A673 (cell line): ENCODE measurements at regions not wholly inside any gene's neighbourhood (a gene's known extent, or its start where the extent isn't known, plus 50 kb on each side); places are given as distances from the start of the nearest gene placed in this dataset.

ENCODE experiments used
- BruUV-seq: library from RNA; stranded (reverse); fragments of 400-500 nt; replicated peaks from 2 replicates; lab custom pipeline; 2021; lab: Mats Ljungman, UMichigan
- CTCF ChIA-PET: fragments of 300-600 bp; sonication (Branson Sonifier 250); formaldehyde crosslinking; loops from one replicate; lab custom pipeline; 2022; ENCODE audit warnings: antibody characterized with exemption; lab: Charles Lee
- POLR2A ChIA-PET: fragments of 300-600 bp; sonication (Branson Sonifier 250); formaldehyde crosslinking; loops from one replicate; lab custom pipeline; 2022; ENCODE audit warnings: antibody characterized with exemption; ENCODE audit not compliant: low non-redundant PET; lab: Charles Lee
- DNase-seq: peaks from one replicate; pipeline ENCODE4 v3.0.0-alpha.2; 2015; ENCODE audit warnings: low spot score
- H3K27ac ChIP-seq: fragments of 200-600 bp; sonication (generic); 2 replicates; pipeline ENCODE4 v1.5.1; 2016; ENCODE audit warnings: mixed run types, low read depth, mild to moderate bottlenecking, mixed read lengths, antibody characterized with exemption, low read length; ENCODE audit not compliant: poor library complexity, severe bottlenecking
- H3K27me3 ChIP-seq: fragments of 200-600 bp; sonication (generic); replicated peaks from 2 replicates; pipeline ENCODE4 v1.6.1; 2017; ENCODE audit warnings: mixed run types, low read depth, mild to moderate bottlenecking, mixed read lengths, antibody characterized with exemption, low read length; ENCODE audit not compliant: insufficient read depth, poor library complexity
- H3K36me3 ChIP-seq: fragments of 200-600 bp; sonication (generic); 2 replicates; pipeline ENCODE4 v1.6.1; 2016; ENCODE audit warnings: mixed run types, mild to moderate bottlenecking, mixed read lengths, antibody characterized with exemption, low read length; ENCODE audit not compliant: insufficient read depth, poor library complexity, severe bottlenecking
- H3K4me1 ChIP-seq: fragments of 200-600 bp; sonication (generic); 2 replicates; pipeline ENCODE4 v1.6.1; 2017; ENCODE audit warnings: mixed run types, mild to moderate bottlenecking, mixed read lengths, antibody characterized with exemption, low read length; ENCODE audit not compliant: insufficient read depth, poor library complexity, severe bottlenecking
- H3K4me3 ChIP-seq: fragments of 200-600 bp; sonication (generic); 2 replicates; pipeline ENCODE4 v1.5.1; 2016; ENCODE audit warnings: low read depth, mixed run types, mild to moderate bottlenecking, mixed read lengths, low read length; ENCODE audit not compliant: poor library complexity, severe bottlenecking
- H3K9me3 ChIP-seq: fragments of 200-600 bp; sonication (generic); 2 replicates; pipeline ENCODE4 v1.6.1; 2016; ENCODE audit warnings: mixed run types, low read depth, mild to moderate bottlenecking, mixed read lengths, antibody characterized with exemption, low read length; ENCODE audit not compliant: poor library complexity, severe bottlenecking
- CTCF ChIP-seq: fragments of 300-800, 200-600 bp; sonication (generic); conservative IDR thresholded peaks from 2 replicates; pipeline ENCODE4 v1.5.1; 2017; ENCODE audit warnings: low read depth, mild to moderate bottlenecking, antibody characterized with exemption, low read length, moderate library complexity, mixed read lengths
- EZH2 ChIP-seq: fragments of 200-600 bp; sonication (generic); IDR thresholded peaks from 2 replicates; pipeline ENCODE4 v1.6.1; 2017; ENCODE audit warnings: borderline replicate concordance, low read depth, mild to moderate bottlenecking, mixed read lengths, antibody characterized with exemption, low read length; ENCODE audit not compliant: poor library complexity, severe bottlenecking
- intact Hi-C: fragments of 100-400 bp; cut with micrococcal nuclease; formaldehyde crosslinking; loops from one replicate; pipeline ENCODE4 v1.10.0; 2022; ENCODE audit not compliant: unreplicated experiment

- Histone ChIP-seq H3K36me3 (no peaks in the 10 kb centered on the region), H3K27me3 (no peaks in the 10 kb centered on the region), H3K4me1 (peaks cover 10% of the 10 kb centered on the region), H3K27ac (no peak overlapping the region), H3K9me3 (no peaks in the 10 kb centered on the region), H3K4me3 (no peak overlapping the region)
- no TSS peak for BruUV-seq
- ChIA-PET POLR2A (no interaction called here), CTCF (no interaction called here)
- TF ChIP-seq EZH2 (no peak), CTCF (no peak)
- intact Hi-C loops: loop anchor here (10.0 kb wide), 1 partner anchor 144 kb away; the partner anchor contains the start of gene ARHGAP5
- peak; percentile 37 for DNase-seq
Observed at GRCh38 chr14:31930493-31931240, 146.4 kb upstream of the ARHGAP5 start.

- no peaks in the 10 kb centered on the region for H3K36me3 ChIP-seq
- H3K4me3 ChIP-seq: no peak overlapping the region
- H3K9me3 ChIP-seq: no peaks in the 10 kb centered on the region
- intact Hi-C loops: loop anchor here (10.0 kb wide), 1 partner anchor 142 kb away; the partner anchor contains the start of gene ARHGAP5
- BruUV-seq: no TSS peak
- TF ChIP-seq EZH2: no peak
- TF ChIP-seq CTCF: no peak
- H3K27ac ChIP-seq: no peak overlapping the region
- ChIA-PET POLR2A (no interaction called here), CTCF (no interaction called here)
- no peak for DNase-seq
- H3K27me3 ChIP-seq: no peaks in the 10 kb centered on the region
- H3K4me1 ChIP-seq: peaks cover 11% of the 10 kb centered on the region
Observed at GRCh38 chr14:31932675-31933074, 144.4 kb upstream of the ARHGAP5 start.

- DNase-seq: peak; percentile 59
- Histone ChIP-seq H3K36me3 (no peaks in the 10 kb centered on the region), H3K9me3 (no peaks in the 10 kb centered on the region), H3K4me3 (no peak overlapping the region), H3K27me3 (no peaks in the 10 kb centered on the region), H3K27ac (no peak overlapping the region), H3K4me1 (peaks cover 11% of the 10 kb centered on the region)
- intact Hi-C loops: loop anchor here (2.0 to 10.0 kb wide), 2 partner anchors 141 to 319 kb away; partner anchors contain the start of gene ARHGAP5
- TF ChIP-seq CTCF (no peak), EZH2 (no peak)
- no TSS peak for BruUV-seq
- CTCF ChIA-PET: no interaction called here
- POLR2A ChIA-PET: no interaction called here
Observed at GRCh38 chr14:31933716-31934115, 143.4 kb upstream of the ARHGAP5 start.
